ENCODE measurements at regions not wholly inside any gene's neighbourhood (a gene's known extent, or its start where the extent isn't known, plus 50 kb on each side); places are given as distances from the start of the nearest gene placed in this dataset.

DNA sequence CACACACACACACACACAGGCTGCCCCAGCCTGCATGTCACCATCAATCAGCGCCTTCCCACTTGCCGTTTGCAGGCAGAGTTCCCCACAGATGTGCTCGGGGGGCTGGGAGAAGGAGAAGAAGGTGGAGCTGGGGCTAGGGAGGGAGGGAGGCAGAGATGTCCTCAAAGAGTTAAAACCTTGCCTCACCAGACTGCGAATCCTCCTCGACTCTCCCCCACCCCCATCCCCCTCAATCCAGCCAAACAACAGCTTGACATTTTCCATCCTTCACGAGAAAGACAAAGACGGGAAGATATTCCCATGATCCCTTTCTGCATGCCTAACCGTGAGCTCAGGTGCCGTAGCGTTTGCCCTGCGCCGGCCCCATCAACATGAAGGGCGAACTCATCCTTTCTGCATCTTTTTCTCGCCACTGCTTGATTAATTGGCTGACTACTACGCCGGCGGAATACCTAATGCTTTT is 365.5 kb downstream of the MIAT start:
- Histone ChIP-seq H3K27me3 (ENCODE audit: control insufficient read depth, insufficient read depth, low read length) (no peaks in the 10 kb centered on the region), H3K4me3 (ENCODE audit: insufficient read depth, low read depth, low read length) (no peak overlapping the region), H3K36me3 (replicated peaks; ENCODE audit: control insufficient read depth, insufficient read depth, low read length) (no peaks in the 10 kb centered on the region)
- peak; percentile 33 for DNase-seq

DNA sequence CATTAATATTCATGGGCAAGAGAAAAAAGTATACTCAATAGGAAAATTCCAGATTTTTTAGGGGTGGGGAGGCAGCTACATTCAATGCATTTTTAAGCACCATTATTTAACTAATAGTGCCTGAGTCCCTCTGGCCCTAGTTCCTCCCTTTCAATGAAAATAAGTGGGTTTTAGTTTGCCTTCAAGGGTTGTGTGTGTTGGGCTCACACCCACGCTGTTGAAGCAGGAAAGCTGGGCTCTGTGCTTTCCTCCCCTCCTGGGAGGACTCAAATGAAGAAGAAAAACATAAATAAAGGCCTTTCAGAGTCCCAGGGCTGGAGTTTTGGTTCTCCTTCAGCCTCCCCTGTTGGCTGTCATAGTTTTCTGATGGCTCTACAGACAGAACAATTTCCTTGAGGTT is 366.2 kb downstream of the MIAT start:
- no peaks in the 10 kb centered on the region for H3K36me3 ChIP-seq (replicated peaks; ENCODE audit: control insufficient read depth, insufficient read depth, low read length)
- DNase-seq: no peak
- no peak overlapping the region for H3K4me3 ChIP-seq (ENCODE audit: insufficient read depth, low read depth, low read length)
- H3K27me3 ChIP-seq (ENCODE audit: control insufficient read depth, insufficient read depth, low read length): no peaks in the 10 kb centered on the region

DNA sequence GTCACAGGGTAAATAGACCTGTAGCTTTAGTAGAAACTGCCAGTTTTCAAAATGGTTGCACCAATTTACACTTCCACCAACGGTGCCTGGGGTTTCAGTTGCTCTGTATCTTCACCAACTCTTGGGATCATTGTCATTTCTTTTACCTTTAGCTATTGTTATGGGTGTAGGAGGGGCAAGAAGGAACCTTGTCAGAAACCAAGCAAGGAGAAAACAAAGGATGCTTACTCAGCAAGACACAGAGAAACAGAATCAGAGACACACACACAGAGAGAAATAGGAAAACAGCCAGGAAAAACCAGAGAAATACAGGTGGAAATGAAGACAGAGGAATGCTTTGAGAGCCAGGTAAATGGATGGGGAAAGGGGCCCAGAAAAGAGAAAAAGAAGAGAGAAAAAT is 367.6 kb downstream of the MIAT start:
- no peak for DNase-seq
- Histone ChIP-seq H3K4me3 (ENCODE audit: insufficient read depth, low read depth, low read length) (no peak overlapping the region), H3K36me3 (replicated peaks; ENCODE audit: control insufficient read depth, insufficient read depth, low read length) (no peaks in the 10 kb centered on the region), H3K27me3 (ENCODE audit: control insufficient read depth, insufficient read depth, low read length) (no peaks in the 10 kb centered on the region)

DNA sequence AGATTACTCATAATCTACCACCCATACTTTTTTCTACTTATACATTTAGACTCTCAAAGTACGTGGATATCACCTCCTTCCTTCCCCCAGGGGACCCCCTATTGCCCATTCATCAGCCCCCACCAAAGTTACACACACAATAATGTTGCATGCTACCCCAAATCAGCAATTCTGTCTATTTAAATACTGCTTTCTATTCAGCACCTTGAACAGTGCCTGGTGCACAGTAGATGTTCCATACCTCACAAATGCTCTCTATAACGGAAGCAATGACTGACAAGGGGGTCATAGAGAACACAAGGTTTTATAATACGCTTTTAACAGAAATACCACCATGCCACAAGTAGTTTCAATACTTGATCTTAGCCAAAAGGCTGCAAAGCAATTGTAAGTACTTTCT is 370.7 kb downstream of the MIAT start:
- no peak overlapping the region for H3K4me3 ChIP-seq (ENCODE audit: insufficient read depth, low read depth, low read length)
- H3K36me3 ChIP-seq (replicated peaks; ENCODE audit: control insufficient read depth, insufficient read depth, low read length): no peaks in the 10 kb centered on the region
- H3K27me3 ChIP-seq (ENCODE audit: control insufficient read depth, insufficient read depth, low read length): no peaks in the 10 kb centered on the region
- DNase-seq: no peak

DNA sequence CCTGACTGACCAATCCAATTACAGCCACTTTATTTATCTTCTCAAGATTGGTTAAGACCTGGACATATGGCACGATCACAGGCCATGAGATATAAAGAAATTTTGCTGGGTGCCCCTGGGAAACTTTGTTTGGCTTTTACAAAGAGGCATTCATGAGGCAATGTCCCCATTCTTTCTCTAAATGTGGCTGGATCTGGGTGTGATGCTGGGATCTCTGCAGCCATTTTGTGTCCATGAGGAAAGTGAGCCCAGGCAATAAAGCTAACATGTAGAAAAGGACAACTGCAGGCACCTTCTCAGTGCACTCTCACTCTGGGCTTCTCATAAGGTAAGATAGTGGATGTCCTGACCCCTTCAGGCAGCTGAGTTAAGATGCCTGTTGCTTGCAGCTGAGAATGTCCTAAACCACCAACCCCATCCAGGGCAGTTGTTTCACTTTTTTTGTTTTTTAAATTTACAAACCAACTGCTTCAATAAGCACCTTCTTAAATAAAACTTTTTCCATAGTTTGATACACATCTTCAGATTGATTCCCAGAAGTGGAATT is 372.3 kb downstream of the MIAT start:
- no peak overlapping the region for H3K4me3 ChIP-seq (ENCODE audit: insufficient read depth, low read depth, low read length)
- peak; percentile 26 for DNase-seq

DNA sequence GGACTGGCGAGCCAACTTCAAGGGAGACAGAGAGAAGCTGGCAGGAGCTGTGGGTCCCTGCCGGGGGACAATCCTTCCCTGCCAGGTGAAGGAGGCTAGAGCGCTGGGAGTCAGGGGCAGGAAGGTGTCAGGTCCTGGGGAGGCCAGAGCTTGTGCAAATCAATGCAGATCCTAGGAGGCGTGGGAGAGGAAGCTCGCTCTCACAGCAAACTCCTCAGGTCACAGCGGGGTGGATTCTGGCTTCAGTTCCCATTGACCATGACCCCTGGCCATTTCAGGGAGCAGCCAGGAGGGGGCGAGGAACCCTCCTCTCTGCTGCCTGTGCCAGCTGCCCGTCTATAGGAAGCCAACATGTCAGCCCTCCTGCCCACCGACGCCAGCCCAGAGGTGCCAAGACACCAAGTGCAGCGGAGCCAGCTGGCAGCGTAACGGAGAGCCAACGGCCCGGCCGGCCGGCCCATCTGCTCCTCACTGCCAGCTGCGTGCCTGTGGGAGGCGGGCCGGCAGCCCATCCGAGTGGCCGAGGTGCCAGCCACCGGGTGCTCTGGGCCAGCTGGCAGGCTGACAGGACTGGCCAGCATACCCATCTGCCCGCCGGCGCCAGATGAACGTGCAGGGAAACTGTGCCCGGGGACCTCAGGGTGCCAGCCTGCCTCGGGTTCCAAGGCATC is 374.8 kb downstream of the MIAT start:
- H3K36me3 ChIP-seq (replicated peaks; ENCODE audit: control insufficient read depth, insufficient read depth, low read length): no peaks in the 10 kb centered on the region
- no peak overlapping the region for H3K4me3 ChIP-seq (ENCODE audit: insufficient read depth, low read depth, low read length)
- H3K27me3 ChIP-seq (ENCODE audit: control insufficient read depth, insufficient read depth, low read length): no peaks in the 10 kb centered on the region
- peak; percentile 86 for DNase-seq

More for the DNA sequence above, 372.3 kb downstream of the MIAT start:
- H3K36me3 ChIP-seq (replicated peaks; ENCODE audit: control insufficient read depth, insufficient read depth, low read length): no peaks in the 10 kb centered on the region
- no peaks in the 10 kb centered on the region for H3K27me3 ChIP-seq (ENCODE audit: control insufficient read depth, insufficient read depth, low read length)

DNA sequence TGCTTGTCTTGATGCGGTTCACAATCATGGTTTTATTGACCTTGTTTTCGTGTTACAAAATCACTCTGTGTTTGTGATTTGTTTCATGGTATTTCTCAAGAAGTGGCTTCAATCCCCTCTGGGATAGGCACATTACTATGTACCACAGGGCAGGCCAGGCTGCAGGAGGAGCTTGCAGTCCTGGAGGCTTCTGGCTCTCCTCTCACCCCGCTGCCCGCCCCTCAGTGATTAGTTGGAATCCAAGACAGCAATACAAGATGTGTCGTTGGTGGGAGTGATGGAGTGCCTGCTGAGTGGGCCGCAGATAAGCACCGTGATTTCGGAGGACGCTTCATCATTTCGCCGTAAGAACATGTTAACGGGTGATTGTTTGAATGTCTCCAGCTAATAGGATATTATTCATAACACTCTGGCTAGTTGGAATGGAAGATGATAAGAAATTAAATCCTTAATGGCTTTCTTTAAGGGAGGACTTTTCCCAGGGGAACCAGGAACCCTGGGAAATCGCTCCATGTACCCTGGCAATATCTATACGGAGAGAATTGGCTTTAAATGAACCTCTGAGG is 384.4 kb downstream of the MIAT start:
- Histone ChIP-seq H3K27me3 (ENCODE audit: control insufficient read depth, insufficient read depth, low read length) (no peaks in the 10 kb centered on the region), H3K4me3 (ENCODE audit: insufficient read depth, low read depth, low read length) (no peak overlapping the region), H3K36me3 (replicated peaks; ENCODE audit: control insufficient read depth, insufficient read depth, low read length) (no peaks in the 10 kb centered on the region)
- no peak for DNase-seq

DNA sequence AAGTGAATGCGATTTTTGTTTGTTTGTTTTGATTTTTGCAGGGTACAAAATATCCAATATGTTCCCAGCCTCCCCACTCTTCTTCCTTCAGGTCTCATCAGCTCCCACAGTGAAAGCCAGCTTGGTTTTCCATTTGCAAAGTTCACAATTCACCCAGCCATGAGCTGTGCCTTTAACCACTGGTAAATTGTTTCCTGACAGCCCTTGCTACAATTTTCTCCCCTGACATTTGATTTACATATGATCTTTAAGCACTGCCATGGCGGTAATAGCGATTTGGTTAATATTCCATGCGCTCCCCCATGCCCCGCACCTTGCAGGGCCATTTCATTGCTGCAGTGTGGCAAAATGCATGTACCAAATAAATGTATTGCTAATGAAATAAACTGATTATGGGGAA is 385.9 kb downstream of the MIAT start:
- H3K36me3 ChIP-seq (replicated peaks; ENCODE audit: control insufficient read depth, insufficient read depth, low read length): no peaks in the 10 kb centered on the region
- no peaks in the 10 kb centered on the region for H3K27me3 ChIP-seq (ENCODE audit: control insufficient read depth, insufficient read depth, low read length)
- no peak overlapping the region for H3K4me3 ChIP-seq (ENCODE audit: insufficient read depth, low read depth, low read length)
- no peak for DNase-seq

DNA sequence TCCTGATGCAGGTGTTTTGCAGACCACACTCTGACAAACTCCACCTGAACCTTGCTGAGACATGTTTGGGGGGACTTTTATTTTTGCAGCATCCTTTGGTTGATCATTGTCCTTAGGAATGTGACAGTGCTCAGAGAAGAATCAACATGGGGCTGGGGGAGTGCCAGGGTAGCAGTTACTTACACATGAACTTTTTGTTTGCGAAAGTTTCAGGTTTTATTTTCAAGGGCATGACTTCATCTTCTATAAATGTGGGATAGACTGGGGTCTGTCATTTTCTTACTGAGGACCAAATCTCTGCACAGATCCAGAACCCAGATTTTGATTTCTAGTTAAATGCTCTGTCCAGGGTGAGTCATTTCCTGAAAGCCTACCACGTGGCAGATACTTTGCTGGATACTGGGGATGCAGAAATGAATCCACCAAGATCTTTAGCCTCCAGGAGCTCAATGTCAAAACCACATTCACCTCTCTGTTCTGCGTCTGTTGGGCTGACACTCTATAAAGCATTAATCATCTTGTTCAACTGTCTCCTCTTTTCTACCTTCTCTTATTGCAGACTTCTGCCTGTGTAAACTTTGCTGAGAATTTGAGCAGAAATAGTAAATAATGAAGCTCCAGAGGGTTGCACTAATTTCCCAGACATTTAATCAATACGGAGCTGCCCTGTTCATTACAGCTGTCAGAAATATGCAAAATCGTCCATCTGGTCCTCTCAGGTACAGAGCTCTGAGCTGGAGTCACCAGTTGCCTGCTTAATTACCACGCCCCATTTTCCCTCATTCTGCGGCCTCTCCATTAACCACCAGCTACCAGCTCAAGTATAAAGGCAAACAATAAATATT is 387.9 kb downstream of the MIAT start:
- no peaks in the 10 kb centered on the region for H3K27me3 ChIP-seq (ENCODE audit: control insufficient read depth, insufficient read depth, low read length)
- no peak overlapping the region for H3K4me3 ChIP-seq (ENCODE audit: insufficient read depth, low read depth, low read length)
- H3K36me3 ChIP-seq (replicated peaks; ENCODE audit: control insufficient read depth, insufficient read depth, low read length): no peaks in the 10 kb centered on the region
- DNase-seq: no peak

DNA sequence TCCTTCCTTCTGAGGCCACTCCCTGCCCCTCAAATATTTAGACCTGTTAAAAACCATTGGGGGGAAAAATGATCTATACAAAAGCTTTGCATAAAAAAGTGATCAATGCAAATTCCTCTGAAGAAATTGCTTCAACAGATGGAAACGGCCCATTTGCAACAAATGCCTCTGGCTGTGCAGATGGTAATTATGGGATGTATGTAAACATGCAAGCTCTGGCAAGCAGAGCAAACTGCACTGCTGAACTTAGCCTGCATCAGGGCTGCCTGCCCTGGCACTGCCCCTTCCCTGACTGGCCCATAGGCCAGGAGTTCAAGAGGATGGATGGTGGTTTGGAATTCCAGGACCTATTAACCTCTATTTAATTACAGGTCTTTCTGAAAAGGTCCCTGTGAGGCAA is 388.7 kb downstream of the MIAT start:
- no peaks in the 10 kb centered on the region for H3K27me3 ChIP-seq (ENCODE audit: control insufficient read depth, insufficient read depth, low read length)
- no peak overlapping the region for H3K4me3 ChIP-seq (ENCODE audit: insufficient read depth, low read depth, low read length)
- H3K36me3 ChIP-seq (replicated peaks; ENCODE audit: control insufficient read depth, insufficient read depth, low read length): no peaks in the 10 kb centered on the region
- no peak for DNase-seq

DNA sequence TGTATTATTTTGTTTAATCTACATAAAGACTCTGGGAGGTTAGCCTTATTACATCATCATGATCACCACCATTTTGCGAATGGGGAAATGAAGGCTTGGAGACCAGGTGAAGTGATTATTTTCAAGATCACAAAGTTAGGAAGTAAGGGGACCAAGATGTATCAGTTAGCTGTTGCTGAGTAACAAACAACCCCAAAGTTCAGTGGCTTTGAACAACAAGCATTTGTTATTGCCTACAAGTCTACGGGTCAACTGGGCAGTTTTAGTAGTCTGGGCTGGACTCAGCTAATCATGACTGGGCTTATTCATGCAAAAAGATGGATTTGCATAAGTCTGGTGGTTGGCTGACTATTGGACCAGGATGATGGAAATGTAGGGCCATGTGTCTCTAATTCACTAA is 389.2 kb downstream of the MIAT start:
- DNase-seq: no peak
- no peaks in the 10 kb centered on the region for H3K36me3 ChIP-seq (replicated peaks; ENCODE audit: control insufficient read depth, insufficient read depth, low read length)
- no peaks in the 10 kb centered on the region for H3K27me3 ChIP-seq (ENCODE audit: control insufficient read depth, insufficient read depth, low read length)
- no peak overlapping the region for H3K4me3 ChIP-seq (ENCODE audit: insufficient read depth, low read depth, low read length)

DNA sequence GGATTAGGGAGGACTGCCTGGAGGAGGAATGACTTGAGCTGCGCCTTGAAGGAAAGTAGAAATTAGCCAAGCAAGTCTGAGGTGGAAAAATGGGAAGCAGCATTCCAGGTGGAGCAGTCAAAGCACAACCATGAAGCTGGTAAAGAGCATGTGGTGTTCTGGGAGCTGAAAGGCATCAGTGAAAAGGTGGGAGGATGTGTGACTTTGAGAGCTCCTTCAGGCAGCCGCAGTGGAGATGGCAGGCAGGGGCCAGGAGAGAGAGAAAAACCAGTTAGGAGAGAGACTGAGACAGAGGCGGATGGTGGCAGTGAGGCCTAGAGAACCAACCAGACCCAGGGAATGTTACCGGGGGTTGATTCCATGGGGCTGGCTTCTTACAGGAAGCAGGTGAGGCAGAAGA is 393.4 kb downstream of the MIAT start:
- Histone ChIP-seq H3K4me3 (ENCODE audit: insufficient read depth, low read depth, low read length) (no peak overlapping the region), H3K36me3 (replicated peaks; ENCODE audit: control insufficient read depth, insufficient read depth, low read length) (no peaks in the 10 kb centered on the region), H3K27me3 (ENCODE audit: control insufficient read depth, insufficient read depth, low read length) (no peaks in the 10 kb centered on the region; the same call in 1 of the 2 replicates)
- DNase-seq: no peak

DNA sequence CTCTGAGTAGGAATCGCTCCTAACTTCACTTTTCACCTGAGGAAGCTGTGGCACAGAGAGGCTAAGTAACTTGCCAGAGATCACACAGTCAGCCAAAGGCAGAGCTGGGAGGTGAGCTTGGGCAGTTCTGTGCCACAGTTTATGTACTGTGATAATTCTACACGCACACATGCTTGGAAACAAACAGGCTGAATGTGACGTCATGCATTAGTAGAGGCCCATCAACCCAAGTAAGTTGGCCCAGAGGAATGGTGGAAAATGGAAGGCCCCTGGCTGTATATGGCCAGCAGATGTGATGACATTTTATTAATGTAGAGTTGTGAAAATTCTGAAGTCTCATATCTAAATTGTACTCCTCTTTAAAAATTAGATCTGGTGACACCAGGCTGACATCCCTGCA is 394.0 kb downstream of the MIAT start:
- Histone ChIP-seq H3K36me3 (replicated peaks; ENCODE audit: control insufficient read depth, insufficient read depth, low read length) (no peaks in the 10 kb centered on the region), H3K27me3 (ENCODE audit: control insufficient read depth, insufficient read depth, low read length) (no peaks in the 10 kb centered on the region; the same call in 1 of the 2 replicates), H3K4me3 (ENCODE audit: insufficient read depth, low read depth, low read length) (no peak overlapping the region)
- DNase-seq: no peak

DNA sequence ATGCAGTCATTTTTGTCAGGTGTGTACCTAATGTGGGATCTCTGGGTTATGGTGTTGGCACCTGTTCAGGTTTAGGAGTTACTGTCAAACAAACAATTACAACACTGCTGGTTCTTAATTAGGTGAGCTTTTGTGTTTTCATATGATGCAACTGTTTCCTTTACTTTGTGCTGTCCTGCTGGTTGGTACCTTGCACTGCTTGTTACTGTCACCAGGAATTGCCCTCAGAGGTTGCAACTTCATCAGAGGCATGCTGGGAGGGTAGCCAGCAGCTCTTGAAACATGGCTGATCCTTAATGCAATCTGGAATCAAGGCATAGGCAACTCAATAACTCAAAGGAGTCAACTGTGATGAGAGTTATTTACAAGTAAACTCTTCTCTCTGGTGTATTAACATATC is 400.3 kb downstream of the MIAT start:
- H3K27me3 ChIP-seq (ENCODE audit: control insufficient read depth, insufficient read depth, low read length): no peaks in the 10 kb centered on the region; the same call in 1 of the 2 replicates
- DNase-seq: no peak
- no peaks in the 10 kb centered on the region for H3K36me3 ChIP-seq (replicated peaks; ENCODE audit: control insufficient read depth, insufficient read depth, low read length)
- H3K4me3 ChIP-seq (ENCODE audit: insufficient read depth, low read depth, low read length): no peak overlapping the region

DNA sequence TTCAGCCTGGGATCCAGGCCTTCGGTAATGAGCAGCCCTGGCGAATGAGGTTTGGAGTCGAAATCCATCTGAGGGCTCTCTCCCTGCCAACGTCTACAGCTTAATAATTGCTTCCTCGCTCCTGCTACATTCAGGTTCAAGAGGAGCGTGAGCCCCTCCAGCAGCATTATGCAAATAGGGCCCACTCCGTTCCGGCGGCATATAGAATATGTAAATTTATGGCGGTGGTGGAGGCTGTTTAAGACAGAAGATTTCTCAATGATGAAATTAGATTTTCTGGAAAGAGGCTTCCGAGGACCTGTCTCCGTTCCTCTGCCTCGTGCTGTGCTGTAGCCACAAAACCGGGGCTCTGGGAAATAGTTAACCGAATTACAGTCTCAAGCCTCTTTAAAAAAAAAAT is 402.8 kb downstream of the MIAT start:
- DNase-seq: no peak
- H3K27me3 ChIP-seq (ENCODE audit: control insufficient read depth, insufficient read depth, low read length): no peaks in the 10 kb centered on the region; the same call in 1 of the 2 replicates

More for the DNA sequence above, 402.8 kb downstream of the MIAT start:
- Histone ChIP-seq H3K4me3 (ENCODE audit: insufficient read depth, low read depth, low read length) (no peak overlapping the region), H3K36me3 (replicated peaks; ENCODE audit: control insufficient read depth, insufficient read depth, low read length) (no peaks in the 10 kb centered on the region)

Data from H7 (cell line).